Nephron progenitor cell (in vitro differentiated cells): ENCODE measurements at regions not wholly inside any gene's neighbourhood (a gene's known extent, or its start where the extent isn't known, plus 50 kb on each side); places are given as distances from the start of the nearest gene placed in this dataset.

ENCODE experiments used
- DNase-seq: peaks from one replicate; pipeline ENCODE4 v3.0.0; 2021
- H3K27ac Mint-ChIP-seq: 2 replicates; pipeline ENCODE4 v1.8.0; 2021; ENCODE audit warnings: mild to moderate bottlenecking, moderate library complexity, mixed read lengths
- H3K27me3 Mint-ChIP-seq: 2 replicates; pipeline ENCODE4 v1.8.0; 2021; ENCODE audit warnings: mild to moderate bottlenecking, low read depth, mixed read lengths; ENCODE audit not compliant: poor library complexity
- H3K36me3 Mint-ChIP-seq: 2 replicates; pipeline ENCODE4 v1.8.0; 2021; ENCODE audit warnings: low read depth, mixed read lengths
- H3K4me1 Mint-ChIP-seq: 2 replicates; pipeline ENCODE4 v1.8.0; 2021; ENCODE audit warnings: mixed read lengths
- H3K4me3 Mint-ChIP-seq: 2 replicates; pipeline ENCODE4 v1.8.0; 2021; ENCODE audit warnings: mild to moderate bottlenecking, moderate library complexity, mixed read lengths
- H3K9me3 Mint-ChIP-seq: 2 replicates; pipeline ENCODE4 v1.8.0; 2021; ENCODE audit warnings: mild to moderate bottlenecking, moderate library complexity, mixed read lengths
- CTCF ChIP-seq: fragments of 200-600 bp; sonication (generic); IDR thresholded peaks from 2 replicates; pipeline ENCODE4 v1.5.0; 2021; ENCODE audit warnings: antibody characterized with exemption

- Mint-ChIP-seq H3K4me1 (peaks cover 4% of the 10 kb centered on the region), H3K9me3 (peaks cover 12% of the 10 kb centered on the region), H3K27ac (no peak overlapping the region), H3K36me3 (peaks cover 4% of the 10 kb centered on the region), H3K27me3 (no peaks in the 10 kb centered on the region), H3K4me3 (no peak overlapping the region)
- no peak for TF ChIP-seq CTCF
- no peak for DNase-seq
Measured at GRCh38 chrX:4239650-4240540, 526.4 kb upstream of the PRKX start.

GRCh38 chrX:4238916-4239315, 525.5 kb upstream of the PRKX start:
- peaks cover 4% of the 10 kb centered on the region for H3K4me1 Mint-ChIP-seq

GRCh38 chrX:4225086-4225485, 511.6 kb upstream of the PRKX start:
- TF ChIP-seq CTCF = no peak
- H3K27me3 Mint-ChIP-seq = peaks cover 2% of the 10 kb centered on the region
- no peak for DNase-seq
- H3K9me3 Mint-ChIP-seq = peaks cover 8% of the 10 kb centered on the region
- H3K27ac Mint-ChIP-seq = no peak overlapping the region
- H3K36me3 Mint-ChIP-seq = no peaks in the 10 kb centered on the region
- no peak overlapping the region for H3K4me3 Mint-ChIP-seq
- no peaks in the 10 kb centered on the region for H3K4me1 Mint-ChIP-seq

More at GRCh38 chrX:4238916-4239315, 525.5 kb upstream of the PRKX start:
- no peak for TF ChIP-seq CTCF
- peaks cover 13% of the 10 kb centered on the region for H3K9me3 Mint-ChIP-seq
- peaks cover 4% of the 10 kb centered on the region for H3K36me3 Mint-ChIP-seq
- no peaks in the 10 kb centered on the region for H3K27me3 Mint-ChIP-seq
- H3K4me3 Mint-ChIP-seq = no peak overlapping the region
- no peak overlapping the region for H3K27ac Mint-ChIP-seq
- DNase-seq = no peak

GRCh38 chrX:4206941-4207340, 493.5 kb upstream of the PRKX start:
- Mint-ChIP-seq H3K27ac (no peak overlapping the region), H3K9me3 (peaks cover 10% of the 10 kb centered on the region), H3K27me3 (peaks cover 6% of the 10 kb centered on the region)

GRCh38 chrX:4197971-4198370, 484.5 kb upstream of the PRKX start:
- H3K4me3 Mint-ChIP-seq = no peak overlapping the region
- H3K36me3 Mint-ChIP-seq = peaks cover 5% of the 10 kb centered on the region
- peaks cover 7% of the 10 kb centered on the region for H3K9me3 Mint-ChIP-seq
- peaks cover 8% of the 10 kb centered on the region for H3K27me3 Mint-ChIP-seq
- H3K4me1 Mint-ChIP-seq = peaks cover 4% of the 10 kb centered on the region
- no peak for DNase-seq
- TF ChIP-seq CTCF = no peak
- H3K27ac Mint-ChIP-seq = no peak overlapping the region

More at GRCh38 chrX:4206941-4207340, 493.5 kb upstream of the PRKX start:
- DNase-seq = no peak
- no peak for TF ChIP-seq CTCF
- H3K4me1 Mint-ChIP-seq = peaks cover 5% of the 10 kb centered on the region
- no peak overlapping the region for H3K4me3 Mint-ChIP-seq
- peaks cover under 1% of the 10 kb centered on the region for H3K36me3 Mint-ChIP-seq
